ENCODE measurements at regions not wholly inside any gene's neighbourhood (a gene's known extent, or its start where the extent isn't known, plus 50 kb on each side); places are given as distances from the start of the nearest gene placed in this dataset.

- no peak for DNase-seq (ENCODE audit: low spot score)
These were observed 260.5 kb downstream of the GPAM start for GRCh38 chr10:111923032-111923431.

GRCh38 chr10:111926286-111926685, 257.3 kb downstream of the GPAM start:
- no peak for DNase-seq (ENCODE audit: low spot score)

DNA sequence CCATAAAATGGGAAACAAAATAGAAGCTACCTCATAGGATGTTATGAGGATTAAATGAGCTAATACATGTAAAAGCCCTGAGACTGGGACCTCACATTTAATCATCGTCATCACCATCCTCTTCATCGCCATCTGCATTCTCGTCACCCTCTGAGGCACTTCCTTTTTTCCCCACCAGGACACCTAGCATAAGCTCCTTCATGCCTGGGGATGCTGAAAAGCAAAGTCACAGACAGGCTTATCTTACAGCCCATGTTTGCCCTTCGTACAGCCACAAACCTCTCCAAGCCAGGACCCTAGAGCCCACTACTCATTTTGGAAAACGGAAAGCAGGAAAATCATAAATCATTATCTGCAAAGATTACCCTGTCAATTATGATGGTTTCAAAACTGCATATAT, 249.6 kb downstream of the GPAM start:
- DNase-seq (ENCODE audit: low spot score) = peak; percentile 4

DNA sequence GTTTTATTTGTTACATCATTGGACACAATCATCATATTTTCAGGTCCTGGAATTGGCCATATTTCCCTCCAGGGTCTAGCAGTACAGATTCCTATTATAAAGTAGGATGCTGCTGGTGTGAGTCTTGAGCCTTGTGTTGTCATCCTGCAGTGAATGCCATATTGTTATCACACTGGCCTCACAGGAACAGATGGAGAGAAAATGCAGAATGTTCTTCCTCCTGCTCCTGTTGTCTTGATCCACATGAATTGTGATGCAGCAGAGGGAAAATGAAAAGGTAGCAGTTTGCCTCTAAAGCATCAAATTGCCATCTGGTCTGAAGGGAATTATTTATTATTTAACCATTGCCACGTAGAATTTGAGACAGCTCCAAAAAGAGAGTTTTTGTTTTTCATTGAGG, 248.6 kb downstream of the GPAM start:
- DNase-seq (ENCODE audit: low spot score) = no peak

GRCh38 chr10:111936143-111936542, 247.4 kb downstream of the GPAM start:
- no peak for DNase-seq (ENCODE audit: low spot score)

- DNase-seq (ENCODE audit: low spot score) = no peak
These were observed 239.2 kb downstream of the GPAM start for GRCh38 chr10:111944331-111944730.

DNA sequence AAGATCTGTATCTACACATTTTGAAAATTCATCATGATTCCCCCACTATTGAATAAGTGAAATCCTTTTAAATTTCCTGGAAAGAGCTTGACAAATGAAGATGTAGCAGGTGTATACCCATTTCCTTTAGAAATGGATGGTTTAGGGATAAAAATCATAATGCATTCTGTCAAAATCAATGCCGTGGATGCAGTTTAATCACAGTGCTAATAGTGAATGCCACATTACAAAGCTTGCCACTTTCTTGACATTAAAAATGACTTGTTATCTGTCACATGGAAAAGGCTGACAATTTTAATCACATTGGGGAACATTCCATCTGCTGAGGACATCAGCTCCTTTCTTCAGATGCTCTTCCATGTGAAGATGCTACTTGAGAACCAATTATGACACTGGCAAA, 229.6 kb downstream of the GPAM start:
- DNase-seq (ENCODE audit: low spot score) = no peak

DNA sequence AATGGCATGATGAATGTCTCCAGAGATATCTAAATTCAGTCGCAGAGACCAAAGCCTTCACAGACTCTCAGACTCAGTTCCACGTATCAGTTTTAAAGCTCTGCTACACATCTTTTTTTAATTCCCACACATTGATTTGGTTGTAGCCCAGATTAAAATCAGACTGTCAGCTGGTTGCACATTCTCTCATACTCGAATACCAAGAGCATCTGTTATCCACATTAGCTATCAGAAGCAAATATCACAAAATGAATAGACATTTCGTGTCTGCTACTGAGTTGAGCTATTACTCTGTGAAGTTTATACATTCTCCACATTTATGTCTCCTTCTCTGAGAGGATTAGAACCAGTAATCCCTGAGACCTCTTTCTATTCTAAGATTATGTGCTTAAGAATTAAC, 229.2 kb downstream of the GPAM start:
- DNase-seq (ENCODE audit: low spot score) = no peak

DNA sequence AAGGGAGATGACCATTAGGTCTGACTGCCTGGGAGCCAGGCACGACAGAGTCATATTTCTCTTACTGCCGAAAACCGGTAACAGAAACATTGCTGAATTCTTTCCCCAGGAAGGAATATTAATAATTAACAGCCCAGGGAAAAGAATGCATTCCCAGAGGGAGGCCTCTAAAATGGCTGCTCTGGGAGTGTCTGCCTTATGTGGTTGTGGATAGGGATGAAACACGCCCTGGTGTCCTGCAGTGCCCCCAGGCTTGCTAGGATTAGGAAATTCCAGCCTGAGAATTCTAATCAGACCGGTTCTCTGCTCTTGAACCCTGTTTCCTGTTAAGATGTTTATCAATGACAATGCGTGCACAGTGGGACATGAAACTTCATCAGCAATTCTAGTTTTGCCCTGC, 226.7 kb downstream of the GPAM start:
- DNase-seq (ENCODE audit: low spot score) = no peak

GRCh38 chr10:111962951-111963350, 220.6 kb downstream of the GPAM start:
- no peak for DNase-seq (ENCODE audit: low spot score)

GRCh38 chr10:111967116-111967515, 216.4 kb downstream of the GPAM start:
- DNase-seq (ENCODE audit: low spot score) = no peak

DNA sequence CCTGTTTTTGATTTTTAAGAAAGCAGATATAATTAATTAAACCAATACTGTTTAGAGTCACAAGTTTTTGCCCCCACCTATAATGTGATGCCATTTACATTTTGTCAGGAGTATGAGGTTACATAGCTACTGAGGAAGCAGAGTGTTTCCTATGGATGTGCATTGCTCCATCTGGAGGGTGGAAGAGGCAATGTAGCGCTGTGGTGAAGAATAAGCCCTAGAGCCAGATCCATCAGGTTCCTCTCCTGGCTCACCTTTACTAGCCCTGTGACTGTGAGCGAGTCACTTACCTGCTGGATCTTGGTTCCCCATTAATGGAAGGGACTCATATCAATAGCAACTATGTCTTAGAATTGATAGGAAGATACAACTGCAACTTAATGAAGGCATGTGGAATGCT, 216.0 kb downstream of the GPAM start:
- DNase-seq (ENCODE audit: low spot score) = no peak

DNA sequence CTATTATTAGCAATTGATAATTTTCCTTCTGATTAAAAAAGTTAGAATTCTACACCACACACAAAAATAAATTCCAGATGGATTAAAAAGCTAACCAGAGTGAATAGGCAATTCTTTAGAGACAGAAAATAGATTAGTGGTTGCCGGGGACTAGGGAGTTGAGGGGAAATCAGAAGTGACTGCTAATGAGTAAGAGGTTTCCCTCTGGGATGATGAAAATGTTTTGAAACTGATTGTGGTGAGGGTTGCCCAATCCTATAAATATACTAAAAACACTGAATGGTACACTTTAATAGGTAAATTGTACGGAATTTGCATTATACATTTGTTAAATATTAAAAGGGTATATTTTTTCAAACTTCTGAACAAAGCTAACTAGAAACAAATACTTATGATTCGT, 214.9 kb downstream of the GPAM start:
- DNase-seq (ENCODE audit: low spot score) = no peak

DNA sequence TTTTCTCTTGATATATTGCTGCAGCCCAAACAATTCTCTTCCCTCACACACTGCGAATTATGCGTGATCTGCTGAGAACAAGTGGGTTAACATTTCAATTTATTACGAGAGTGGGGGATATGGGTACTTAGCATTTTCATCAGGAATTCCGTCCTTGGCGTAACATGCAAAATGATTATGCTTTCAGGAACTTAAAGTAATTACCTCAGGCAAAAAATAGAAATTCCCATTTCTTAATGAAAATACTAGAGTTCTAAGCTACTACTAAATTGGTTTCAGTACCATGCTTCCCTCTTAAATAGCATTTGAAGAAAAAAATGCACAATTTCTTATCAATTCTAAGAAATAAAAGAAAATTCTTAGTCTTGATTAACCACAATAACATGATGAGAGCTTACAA, 213.5 kb downstream of the GPAM start:
- no peak for DNase-seq (ENCODE audit: low spot score)

DNA sequence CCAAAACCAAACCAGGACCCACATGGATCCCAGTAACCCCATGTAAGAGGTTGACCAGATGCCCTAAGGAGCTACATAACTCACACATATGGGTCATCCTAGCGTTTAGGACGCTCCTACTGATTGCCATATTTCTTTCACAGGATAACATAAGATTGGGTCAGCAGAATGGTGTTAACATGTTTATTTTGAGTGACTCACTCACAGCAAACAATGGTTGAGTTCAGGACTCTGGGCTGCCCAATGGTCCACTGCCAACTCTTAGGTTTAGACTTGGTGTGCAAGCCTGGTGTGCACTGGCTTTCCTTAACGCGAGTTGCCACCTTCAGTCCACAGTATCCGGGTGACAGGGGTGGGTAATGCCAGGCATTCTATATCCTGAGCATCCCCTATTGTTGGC, 211.5 kb downstream of the GPAM start:
- DNase-seq (ENCODE audit: low spot score) = no peak

DNA sequence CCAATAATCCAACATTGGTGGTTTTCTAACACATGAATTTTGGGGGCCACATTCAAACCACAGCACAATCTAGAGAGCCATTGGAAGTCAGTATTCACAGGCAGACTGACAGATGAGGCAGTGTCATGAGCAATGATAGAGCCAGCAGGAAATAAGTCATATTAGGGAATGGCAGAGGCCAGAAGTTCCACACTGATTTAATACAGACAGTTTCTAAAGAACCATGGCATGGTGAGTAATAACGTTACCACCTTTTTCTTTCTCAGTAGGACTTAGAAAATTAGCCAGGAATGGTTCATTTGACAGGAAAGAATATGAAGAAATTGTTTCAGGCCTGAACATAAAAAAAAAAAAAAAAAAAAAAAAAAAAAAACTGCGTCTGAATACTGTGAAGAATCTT, 210.3 kb downstream of the GPAM start:
- no peak for DNase-seq (ENCODE audit: low spot score)

DNA sequence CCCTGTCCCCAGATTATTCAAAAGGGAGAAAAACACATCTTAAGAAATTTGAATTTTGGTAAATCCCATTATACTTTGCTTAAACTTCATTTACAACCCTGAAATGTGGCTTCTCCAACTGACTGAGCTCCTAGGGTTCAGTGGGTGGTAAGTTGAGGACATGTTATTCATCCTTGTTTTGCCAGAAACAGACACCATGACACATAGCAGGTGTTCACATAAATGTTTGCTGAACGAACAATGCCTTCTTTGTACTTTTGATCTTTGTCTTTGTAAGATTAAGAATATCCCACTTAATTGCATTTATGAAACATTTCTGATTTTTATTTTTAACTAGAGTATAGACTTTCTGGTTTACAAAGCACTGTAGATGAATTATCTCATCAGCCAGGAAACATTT, 209.7 kb downstream of the GPAM start:
- no peak for DNase-seq (ENCODE audit: low spot score)

DNA sequence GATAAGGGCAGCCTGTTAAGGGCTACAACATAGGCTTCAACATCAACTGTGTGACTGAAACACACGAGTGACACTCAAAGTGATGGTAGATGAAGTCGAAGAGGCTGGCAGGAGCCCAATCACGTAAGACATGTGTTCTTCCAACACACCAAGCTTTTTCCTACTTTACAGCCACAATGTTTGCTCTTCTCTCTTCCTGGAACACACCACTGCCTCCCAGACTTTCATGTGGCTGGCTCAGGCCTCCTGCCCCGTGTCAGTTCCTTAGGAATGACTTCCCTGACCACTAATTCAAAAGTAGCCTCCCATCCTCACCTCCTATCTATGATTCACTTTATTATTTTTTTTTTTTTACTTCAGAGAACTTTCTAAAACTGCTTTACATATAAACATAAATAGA, 209.2 kb downstream of the GPAM start:
- DNase-seq (ENCODE audit: low spot score) = no peak

- no peak for DNase-seq (ENCODE audit: low spot score)
These were observed 207.0 kb downstream of the GPAM start for GRCh38 chr10:111976557-111976956.

GRCh38 chr10:111984057-111984456, 199.5 kb downstream of the GPAM start:
- DNase-seq (ENCODE audit: low spot score) = no peak

GRCh38 chr10:111986079-111986478, 197.5 kb downstream of the GPAM start:
- no peak for DNase-seq (ENCODE audit: low spot score)

DNA sequence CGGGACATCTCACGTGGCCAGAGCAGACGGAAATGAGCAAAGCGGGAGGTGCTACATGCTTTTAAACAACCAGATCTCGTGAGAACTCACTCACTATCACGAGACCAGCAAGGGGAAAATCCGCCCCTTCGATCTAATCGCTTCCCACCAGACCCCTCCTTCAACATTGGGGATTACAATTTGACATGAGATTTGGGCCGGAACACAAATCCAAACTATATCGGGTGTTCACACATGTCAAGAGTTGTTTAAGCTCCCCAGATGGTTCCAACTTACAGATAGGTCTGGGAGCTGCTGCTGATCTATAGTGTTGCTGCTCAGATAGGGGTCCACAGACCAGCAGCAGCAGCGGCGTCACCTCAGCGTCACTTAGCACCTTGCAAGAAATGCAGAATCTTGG, 194.9 kb downstream of the GPAM start:
- DNase-seq (ENCODE audit: low spot score) = no peak

- no peak for DNase-seq (ENCODE audit: low spot score)
These were observed 194.2 kb downstream of the GPAM start for GRCh38 chr10:111989136-111989911.

- DNase-seq (ENCODE audit: low spot score) = no peak
These were observed 192.8 kb downstream of the GPAM start for GRCh38 chr10:111990734-111991133.

DNA sequence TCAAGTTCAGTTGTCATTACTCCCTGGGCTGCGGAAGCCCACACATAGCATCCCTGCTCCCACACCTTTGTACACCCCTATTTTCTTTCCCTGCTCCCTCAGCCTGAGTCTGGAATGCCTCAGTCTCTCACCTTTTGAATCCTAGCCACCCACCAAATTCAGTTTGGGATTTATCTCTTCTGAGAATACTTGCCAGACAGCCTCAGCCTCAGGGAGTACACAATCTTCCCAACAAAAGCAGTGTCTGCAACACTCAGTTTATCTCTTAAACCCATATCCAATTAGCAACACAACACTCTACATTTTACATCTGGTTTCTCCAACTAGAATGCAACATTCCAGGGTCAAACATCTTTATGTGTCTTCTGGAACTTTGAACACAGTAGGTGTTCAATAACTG, 190.2 kb downstream of the GPAM start:
- DNase-seq (ENCODE audit: low spot score) = no peak

All from NAMALWA (cell line).